ENCODE measurements at regions not wholly inside any gene's neighbourhood (a gene's known extent, or its start where the extent isn't known, plus 50 kb on each side); places are given as distances from the start of the nearest gene placed in this dataset.

GRCh38 chr13:79003989-79004898, 345.3 kb upstream of the OBI1 start:
- H3K4me3 ChIP-seq (ENCODE audit: low read length), result no peak overlapping the region
- no peak for TF ChIP-seq ZNF274 (IDR thresholded peaks at IDR 0.05; ENCODE audit: low read depth, low read length)

- no peak for TF ChIP-seq ZNF274 (IDR thresholded peaks at IDR 0.05; ENCODE audit: low read depth, low read length)
- no peak overlapping the region for H3K4me3 ChIP-seq (ENCODE audit: low read length)
Measured at GRCh38 chr13:78999494-78999893, 340.5 kb upstream of the OBI1 start.

GRCh38 chr13:78998630-78999315, 339.8 kb upstream of the OBI1 start:
- H3K4me3 ChIP-seq (ENCODE audit: low read length), result no peak overlapping the region
- TF ChIP-seq ZNF274 (IDR thresholded peaks at IDR 0.05; ENCODE audit: low read depth, low read length), result no peak

- H3K4me3 ChIP-seq (ENCODE audit: low read length), result no peak overlapping the region
- TF ChIP-seq ZNF274 (IDR thresholded peaks at IDR 0.05; ENCODE audit: low read depth, low read length), result no peak
Measured at GRCh38 chr13:78997902-78998629, 339.1 kb upstream of the OBI1 start.

- TF ChIP-seq ZNF274 (IDR thresholded peaks at IDR 0.05; ENCODE audit: low read depth, low read length), result no peak
- no peak overlapping the region for H3K4me3 ChIP-seq (ENCODE audit: low read length)
Measured at GRCh38 chr13:78993792-78994191, 334.8 kb upstream of the OBI1 start.

GRCh38 chr13:78981913-78982312, 323.0 kb upstream of the OBI1 start:
- H3K4me3 ChIP-seq (ENCODE audit: low read length), result no peak overlapping the region
- no peak for TF ChIP-seq ZNF274 (IDR thresholded peaks at IDR 0.05; ENCODE audit: low read depth, low read length)

- no peak overlapping the region for H3K4me3 ChIP-seq (ENCODE audit: low read length)
- TF ChIP-seq ZNF274 (IDR thresholded peaks at IDR 0.05; ENCODE audit: low read depth, low read length), result no peak
Measured at GRCh38 chr13:78979349-78979748, 320.4 kb upstream of the OBI1 start.

GRCh38 chr13:78978381-78978998, 319.5 kb upstream of the OBI1 start:
- TF ChIP-seq ZNF274 (IDR thresholded peaks at IDR 0.05; ENCODE audit: low read depth, low read length), result no peak
- H3K4me3 ChIP-seq (ENCODE audit: low read length), result no peak overlapping the region

GRCh38 chr13:78977311-78977710, 318.4 kb upstream of the OBI1 start:
- H3K4me3 ChIP-seq (ENCODE audit: low read length), result no peak overlapping the region
- TF ChIP-seq ZNF274 (IDR thresholded peaks at IDR 0.05; ENCODE audit: low read depth, low read length), result no peak

- no peak for TF ChIP-seq ZNF274 (IDR thresholded peaks at IDR 0.05; ENCODE audit: low read depth, low read length)
- H3K4me3 ChIP-seq (ENCODE audit: low read length), result no peak overlapping the region
Measured at GRCh38 chr13:78976696-78977095, 317.7 kb upstream of the OBI1 start.

- no peak overlapping the region for H3K4me3 ChIP-seq (ENCODE audit: low read length)
- no peak for TF ChIP-seq ZNF274 (IDR thresholded peaks at IDR 0.05; ENCODE audit: low read depth, low read length)
Measured at GRCh38 chr13:78972561-78972960, 313.6 kb upstream of the OBI1 start.

GRCh38 chr13:78971355-78972025, 312.5 kb upstream of the OBI1 start:
- no peak overlapping the region for H3K4me3 ChIP-seq (ENCODE audit: low read length)
- TF ChIP-seq ZNF274 (IDR thresholded peaks at IDR 0.05; ENCODE audit: low read depth, low read length), result no peak

- H3K4me3 ChIP-seq (ENCODE audit: low read length), result no peak overlapping the region
- TF ChIP-seq ZNF274 (IDR thresholded peaks at IDR 0.05; ENCODE audit: low read depth, low read length), result no peak
Measured at GRCh38 chr13:78960881-78961280, 301.9 kb upstream of the OBI1 start.

GRCh38 chr13:78958006-78958405, 299.1 kb upstream of the OBI1 start:
- TF ChIP-seq ZNF274 (IDR thresholded peaks at IDR 0.05; ENCODE audit: low read depth, low read length), result no peak
- no peak overlapping the region for H3K4me3 ChIP-seq (ENCODE audit: low read length)

All from GM08714 (cell line).